ENCODE measurements at regions not wholly inside any gene's neighbourhood (a gene's known extent, or its start where the extent isn't known, plus 50 kb on each side); places are given as distances from the start of the nearest gene placed in this dataset.

GRCh38 chr7:66296-66695, 126.1 kb upstream of the FAM20C start:
- no peak overlapping the region for H2BK15ac ChIP-seq (ENCODE audit: low read length)

GRCh38 chr7:66741-67140, 125.6 kb upstream of the FAM20C start:
- Histone ChIP-seq H3K4me1 (ENCODE audit: control insufficient read depth in 2 of 2, insufficient read depth in 1 of 2, low read depth in 1 of 2, low read length in 2 of 2) (peaks cover 2 to 4% of the 10 kb centered on the region in 2 donors), H3K9me3 (replicated peaks in 1 of 2; ENCODE audit: control insufficient read depth in 2 of 2, insufficient read depth in 1 of 2, low read depth in 1 of 2, low read length in 2 of 2) (no peaks in the 10 kb centered on the region)
- no CpG with 5 or more reads among the region's 12 CpGs for WGBS, 2 donors (ENCODE audit: extremely low coverage in 2 of 2, insufficient read length in 2 of 2, insufficient replicate concordance in 1 of 2)

More at GRCh38 chr7:66296-66695, 126.1 kb upstream of the FAM20C start:
- Histone ChIP-seq H3K4me3 (ENCODE audit: low read length in 2 of 2) (no peak overlapping the region), H3K4me2 (ENCODE audit: insufficient read depth, low read length, poor library complexity, severe bottlenecking) (no peak overlapping the region), H3K23ac (ENCODE audit: low read depth, low read length, poor library complexity) (no peak overlapping the region), H3K27ac (replicated peaks; ENCODE audit: low read length) (no peak overlapping the region), H4K8ac (ENCODE audit: low read depth, low read length) (no peak overlapping the region), H3K9ac (ENCODE audit: low read depth, low read length, poor library complexity) (no peak overlapping the region), H2BK120ac (ENCODE audit: low read depth, low read length) (no peak overlapping the region), H2BK12ac (ENCODE audit: low read length) (no peak overlapping the region), H3K79me1 (ENCODE audit: low read depth, low read length) (no peaks in the 10 kb centered on the region), H3K36me3 (replicated peaks in 1 of 2; ENCODE audit: control insufficient read depth in 2 of 2, insufficient read depth in 2 of 2, low read length in 2 of 2) (no peaks in the 10 kb centered on the region), H3K4me1 (ENCODE audit: control insufficient read depth in 2 of 2, insufficient read depth in 1 of 2, low read depth in 1 of 2, low read length in 2 of 2) (peaks cover 2 to 4% of the 10 kb centered on the region in 2 donors), H3K4ac (ENCODE audit: low read length) (no peak overlapping the region), H3K27me3 (ENCODE audit: control insufficient read depth in 3 of 3, insufficient read depth in 3 of 3, low read depth in 1 of 3, low read length in 3 of 3) (peaks cover 0 to 30% (median 0%) of the 10 kb centered on the region in 3 experiments), H3K9me3 (replicated peaks in 1 of 2; ENCODE audit: control insufficient read depth in 2 of 2, insufficient read depth in 1 of 2, low read depth in 1 of 2, low read length in 2 of 2) (no peaks in the 10 kb centered on the region), H2AK5ac (ENCODE audit: low read depth, low read length) (peak overlapping the region; percentile 67), H3K14ac (ENCODE audit: low read length) (no peak overlapping the region), H3K18ac (ENCODE audit: low read length) (no peak overlapping the region), H2AFZ (ENCODE audit: low read length) (no peak overlapping the region), H4K91ac (ENCODE audit: low read depth, low read length, poor library complexity) (no peak overlapping the region), H2BK5ac (ENCODE audit: low read length) (no peak overlapping the region)
- DNase-seq (ENCODE audit: low spot score), result no peak
- WGBS, 2 donors (ENCODE audit: extremely low coverage in 2 of 2, insufficient read length in 2 of 2, insufficient replicate concordance in 1 of 2), result no CpG with 5 or more reads among the region's 12 CpGs

DNA sequence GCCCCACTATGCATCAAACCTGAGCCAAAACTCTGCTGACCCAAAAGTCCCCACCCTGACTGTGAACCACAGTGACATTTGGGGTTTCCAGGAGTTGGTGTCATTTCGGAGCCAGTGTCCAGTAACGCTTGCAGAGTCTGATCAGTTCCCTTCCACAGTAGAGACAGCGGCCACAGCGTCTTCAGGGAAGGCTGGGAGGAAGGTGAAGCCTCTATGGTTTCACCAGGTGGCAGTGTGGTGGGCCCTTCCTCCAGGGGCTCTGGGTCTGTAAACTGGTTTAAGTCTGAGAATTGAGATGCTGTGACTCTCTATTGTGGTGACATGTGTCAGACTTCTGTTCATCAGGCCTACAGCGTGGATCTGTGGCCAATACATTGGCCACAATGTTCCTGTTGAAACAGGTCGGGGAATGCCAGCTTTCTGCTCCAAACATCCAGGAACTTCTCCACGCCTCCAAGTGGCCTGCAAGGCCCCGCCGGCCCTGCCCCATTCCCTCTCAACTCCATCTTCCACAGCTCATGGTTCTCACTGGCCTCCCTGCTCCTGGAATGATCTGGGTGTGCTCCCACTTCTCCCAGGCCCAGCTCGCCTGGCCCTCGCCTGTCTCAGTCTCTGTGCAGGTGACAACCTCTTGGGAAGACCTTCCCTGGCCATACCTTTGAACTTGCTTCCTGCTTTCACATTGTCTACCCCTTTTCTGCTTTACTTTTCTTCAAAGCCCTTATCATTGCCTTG, 124.5 kb upstream of the FAM20C start:
- Histone ChIP-seq H3K27me3 (ENCODE audit: control insufficient read depth in 3 of 3, insufficient read depth in 3 of 3, low read depth in 1 of 3, low read length in 3 of 3) (peaks cover 0 to 28% (median 0%) of the 10 kb centered on the region in 3 experiments), H3K9me3 (replicated peaks in 1 of 2; ENCODE audit: control insufficient read depth in 2 of 2, insufficient read depth in 1 of 2, low read depth in 1 of 2, low read length in 2 of 2) (no peaks in the 10 kb centered on the region), H3K23ac (ENCODE audit: low read depth, low read length, poor library complexity) (no peak overlapping the region), H3K79me1 (ENCODE audit: low read depth, low read length) (no peaks in the 10 kb centered on the region), H3K27ac (replicated peaks; ENCODE audit: low read length) (no peak overlapping the region), H2BK120ac (ENCODE audit: low read depth, low read length) (no peak overlapping the region), H3K4me3 (ENCODE audit: low read length in 2 of 2) (no peak overlapping the region), H3K18ac (ENCODE audit: low read length) (peak overlapping the region; percentile 36), H3K4me1 (ENCODE audit: control insufficient read depth in 2 of 2, insufficient read depth in 1 of 2, low read depth in 1 of 2, low read length in 2 of 2) (peaks cover 2 to 4% of the 10 kb centered on the region in 2 donors), H3K14ac (ENCODE audit: low read length) (peak overlapping the region; percentile 23), H2BK15ac (ENCODE audit: low read length) (peak overlapping the region; percentile 10), H3K4ac (ENCODE audit: low read length) (no peak overlapping the region), H4K91ac (ENCODE audit: low read depth, low read length, poor library complexity) (no peak overlapping the region), H2BK12ac (ENCODE audit: low read length) (no peak overlapping the region), H3K4me2 (ENCODE audit: insufficient read depth, low read length, poor library complexity, severe bottlenecking) (no peak overlapping the region), H4K8ac (ENCODE audit: low read depth, low read length) (no peak overlapping the region), H2BK5ac (ENCODE audit: low read length) (no peak overlapping the region), H3K36me3 (replicated peaks in 1 of 2; ENCODE audit: control insufficient read depth in 2 of 2, insufficient read depth in 2 of 2, low read length in 2 of 2) (no peaks in the 10 kb centered on the region), H3K9ac (ENCODE audit: low read depth, low read length, poor library complexity) (no peak overlapping the region), H2AK5ac (ENCODE audit: low read depth, low read length) (peak overlapping the region; percentile 82), H2AFZ (ENCODE audit: low read length) (no peak overlapping the region)
- DNase-seq (ENCODE audit: low spot score), result no peak
- WGBS, 2 donors (ENCODE audit: extremely low coverage in 2 of 2, insufficient read length in 2 of 2, insufficient replicate concordance in 1 of 2), result no CpG with 5 or more reads among the region's 11 CpGs

More at GRCh38 chr7:66741-67140, 125.6 kb upstream of the FAM20C start:
- Histone ChIP-seq H3K4ac (ENCODE audit: low read length) (no peak overlapping the region), H2AK5ac (ENCODE audit: low read depth, low read length) (no peak overlapping the region), H3K14ac (ENCODE audit: low read length) (no peak overlapping the region), H2BK15ac (ENCODE audit: low read length) (no peak overlapping the region), H3K9ac (ENCODE audit: low read depth, low read length, poor library complexity) (no peak overlapping the region), H2AFZ (ENCODE audit: low read length) (no peak overlapping the region), H2BK5ac (ENCODE audit: low read length) (no peak overlapping the region), H3K36me3 (replicated peaks in 1 of 2; ENCODE audit: control insufficient read depth in 2 of 2, insufficient read depth in 2 of 2, low read length in 2 of 2) (no peaks in the 10 kb centered on the region), H2BK120ac (ENCODE audit: low read depth, low read length) (no peak overlapping the region), H2BK12ac (ENCODE audit: low read length) (no peak overlapping the region), H3K27me3 (ENCODE audit: control insufficient read depth in 3 of 3, insufficient read depth in 3 of 3, low read depth in 1 of 3, low read length in 3 of 3) (peaks cover 0 to 30% (median 0%) of the 10 kb centered on the region in 3 experiments), H3K79me1 (ENCODE audit: low read depth, low read length) (no peaks in the 10 kb centered on the region), H3K18ac (ENCODE audit: low read length) (no peak overlapping the region), H3K4me2 (ENCODE audit: insufficient read depth, low read length, poor library complexity, severe bottlenecking) (no peak overlapping the region), H4K8ac (ENCODE audit: low read depth, low read length) (no peak overlapping the region), H3K27ac (replicated peaks; ENCODE audit: low read length) (no peak overlapping the region), H3K23ac (ENCODE audit: low read depth, low read length, poor library complexity) (no peak overlapping the region), H3K4me3 (ENCODE audit: low read length in 2 of 2) (no peak overlapping the region), H4K91ac (ENCODE audit: low read depth, low read length, poor library complexity) (no peak overlapping the region)
- DNase-seq (ENCODE audit: low spot score), result no peak

DNA sequence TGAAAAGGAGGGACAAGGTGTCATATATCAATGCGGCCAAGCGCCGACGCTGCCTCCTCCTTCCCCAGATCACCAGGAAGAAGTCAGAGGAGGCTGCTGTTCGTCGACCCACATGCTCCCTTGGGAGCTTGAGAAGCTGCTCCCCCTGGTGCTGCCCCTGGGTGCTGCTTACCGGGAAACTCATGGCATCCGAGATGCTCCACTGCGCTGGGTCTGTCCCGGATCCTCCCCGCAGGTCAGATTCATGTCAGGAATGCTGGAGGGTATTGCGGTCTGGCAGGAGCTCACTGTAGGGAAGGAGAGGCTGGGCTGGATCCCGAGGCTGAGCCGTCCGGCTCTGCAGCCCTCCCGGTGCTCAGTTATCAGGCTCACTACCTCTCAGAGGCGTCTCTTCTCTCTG, 123.7 kb upstream of the FAM20C start:
- H2AFZ ChIP-seq (ENCODE audit: low read length), result no peak overlapping the region
- H3K36me3 ChIP-seq (replicated peaks in 1 of 2; ENCODE audit: control insufficient read depth in 2 of 2, insufficient read depth in 2 of 2, low read length in 2 of 2), result no peaks in the 10 kb centered on the region

More for the DNA sequence above, 123.7 kb upstream of the FAM20C start:
- Histone ChIP-seq H2BK120ac (ENCODE audit: low read depth, low read length) (no peak overlapping the region), H3K14ac (ENCODE audit: low read length) (no peak overlapping the region), H2AK5ac (ENCODE audit: low read depth, low read length) (no peak overlapping the region), H3K18ac (ENCODE audit: low read length) (peak overlapping the region; percentile 11), H3K27ac (replicated peaks; ENCODE audit: low read length) (no peak overlapping the region), H4K8ac (ENCODE audit: low read depth, low read length) (no peak overlapping the region), H3K79me1 (ENCODE audit: low read depth, low read length) (no peaks in the 10 kb centered on the region), H3K4me1 (ENCODE audit: control insufficient read depth in 2 of 2, insufficient read depth in 1 of 2, low read depth in 1 of 2, low read length in 2 of 2) (peaks cover 2 to 4% of the 10 kb centered on the region in 2 donors), H3K4ac (ENCODE audit: low read length) (no peak overlapping the region), H2BK12ac (ENCODE audit: low read length) (no peak overlapping the region), H2BK5ac (ENCODE audit: low read length) (no peak overlapping the region), H3K23ac (ENCODE audit: low read depth, low read length, poor library complexity) (no peak overlapping the region), H3K4me3 (ENCODE audit: low read length in 2 of 2) (no peak overlapping the region), H2BK15ac (ENCODE audit: low read length) (no peak overlapping the region), H3K9me3 (replicated peaks in 1 of 2; ENCODE audit: control insufficient read depth in 2 of 2, insufficient read depth in 1 of 2, low read depth in 1 of 2, low read length in 2 of 2) (no peaks in the 10 kb centered on the region), H3K27me3 (ENCODE audit: control insufficient read depth in 3 of 3, insufficient read depth in 3 of 3, low read depth in 1 of 3, low read length in 3 of 3) (peaks cover 0 to 24% (median 0%) of the 10 kb centered on the region in 3 experiments), H4K91ac (ENCODE audit: low read depth, low read length, poor library complexity) (no peak overlapping the region), H3K9ac (ENCODE audit: low read depth, low read length, poor library complexity) (no peak overlapping the region), H3K4me2 (ENCODE audit: insufficient read depth, low read length, poor library complexity, severe bottlenecking) (no peak overlapping the region)
- no peak for DNase-seq (ENCODE audit: low spot score)
- no CpG with 5 or more reads among the region's 17 CpGs for WGBS, 2 donors (ENCODE audit: extremely low coverage in 2 of 2, insufficient read length in 2 of 2, insufficient replicate concordance in 1 of 2)

Data from neuronal stem cell (in vitro differentiated cells).